Peyer's patch (tissue), 4 donors: ENCODE measurements at regions not wholly inside any gene's neighbourhood (a gene's known extent, or its start where the extent isn't known, plus 50 kb on each side); places are given as distances from the start of the nearest gene placed in this dataset.

Experiments
- DNase-seq, 3 donors: peaks; one replicate each; pipeline ENCODE4 v3.0.0-alpha.2; 2017 to 2019
- H3K27ac ChIP-seq, 4 donors: fragments of 200-600 bp; sonication (generic); one replicate each; pipeline ENCODE4 v1.5.1; 2016 to 2019
- H3K27me3 ChIP-seq, 2 donors: fragments of 200-600 bp; sonication (generic); one replicate each; pipeline ENCODE4 v1.5.1; 2019
- H3K36me3 ChIP-seq, 3 donors: fragments of 200-600 bp; sonication (generic); one replicate each; pipeline ENCODE4 v1.5.1; 2016 to 2019
- H3K4me1 ChIP-seq, 4 donors: fragments of 200-600 bp; sonication (generic); one replicate each; pipeline ENCODE4 v1.5.1; 2016 to 2019
- H3K4me3 ChIP-seq, 4 donors: fragments of 200-600 bp; sonication (generic); 1 replicate in 3 of 4; 2 replicates in 1 of 4; pipeline ENCODE4 v1.5.1; 2016 to 2019; ENCODE audit warnings: mild to moderate bottlenecking in 1 of 4
- H3K9me3 ChIP-seq, 4 donors: fragments of 200-600 bp; sonication (generic); one replicate each; pipeline ENCODE4 v1.5.1; 2016 to 2019; ENCODE audit warnings: mild to moderate bottlenecking in 1 of 4
- CTCF ChIP-seq, 6 experiments: fragments of 450-650 bp in 4 of 6; fragments of 200-600 bp in 2 of 6; sonication (generic) in 1 of 6; IDR thresholded peaks; one replicate each; pipeline ENCODE4 v1.5.1; 2017 to 2019; ENCODE audit warnings: antibody characterized with exemption in 6 of 6, mild to moderate bottlenecking in 3 of 6, moderate library complexity in 1 of 6
- POLR2A ChIP-seq, 2 donors: fragments of 450-650 bp; IDR thresholded peaks; one replicate each; pipeline ENCODE4 v1.5.1; 2017; ENCODE audit warnings: antibody characterized with exemption in 2 of 2, mild to moderate bottlenecking in 2 of 2, moderate library complexity in 2 of 2

- TF ChIP-seq POLR2A (IDR thresholded peaks at IDR 0.05) = no peak
- TF ChIP-seq CTCF (IDR thresholded peaks at IDR 0.05) = no peak
- H3K27me3 ChIP-seq = no peaks in the 10 kb centered on the region
- no peak overlapping the region for H3K4me3 ChIP-seq
- H3K9me3 ChIP-seq = no peaks in the 10 kb centered on the region
- H3K27ac ChIP-seq = no peak overlapping the region
- no peaks in the 10 kb centered on the region for H3K4me1 ChIP-seq
- H3K36me3 ChIP-seq = no peaks in the 10 kb centered on the region
- no peak for DNase-seq
Observed at GRCh38 chr4:26067035-26067434, 153.0 kb downstream of the SMIM20 start.

DNA sequence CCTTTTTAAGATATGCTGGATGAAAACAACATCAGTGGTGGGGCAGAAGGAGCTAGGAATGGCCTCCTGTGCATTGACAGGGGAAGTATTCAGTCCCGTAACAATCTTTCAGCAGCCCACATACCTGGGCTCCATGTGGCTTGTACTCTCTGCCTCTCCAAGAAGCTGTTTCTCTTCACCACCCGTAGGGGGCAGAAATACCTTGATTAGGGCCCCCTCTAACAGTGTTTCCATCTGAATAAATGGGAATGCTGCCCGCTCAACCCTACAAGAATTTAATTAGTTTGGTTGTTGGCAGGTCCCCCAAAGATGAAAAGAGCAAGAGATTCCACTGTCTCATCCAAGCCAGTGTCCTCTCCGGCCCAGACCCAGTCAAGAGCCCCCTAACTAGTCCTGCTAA is 155.2 kb downstream of the SMIM20 start:
- Histone ChIP-seq H3K27ac (no peak overlapping the region), H3K36me3 (no peaks in the 10 kb centered on the region), H3K4me1 (no peaks in the 10 kb centered on the region), H3K4me3 (no peak overlapping the region), H3K9me3 (no peaks in the 10 kb centered on the region), H3K27me3 (no peaks in the 10 kb centered on the region)
- DNase-seq = no peak
- no peak for TF ChIP-seq POLR2A (IDR thresholded peaks at IDR 0.05)
- TF ChIP-seq CTCF (IDR thresholded peaks at IDR 0.05) = peak in 2 of 6 experiments; percentile 14 to 23

GRCh38 chr4:26071688-26072087 is 157.7 kb downstream of the SMIM20 start:
- no peak overlapping the region for H3K27ac ChIP-seq
- no peaks in the 10 kb centered on the region for H3K9me3 ChIP-seq
- no peak for DNase-seq
- no peaks in the 10 kb centered on the region for H3K36me3 ChIP-seq
- no peak for TF ChIP-seq CTCF (IDR thresholded peaks at IDR 0.05)
- TF ChIP-seq POLR2A (IDR thresholded peaks at IDR 0.05) = no peak
- peaks cover 0 to 10% (median 0%) of the 10 kb centered on the region in 4 donors for H3K4me1 ChIP-seq
- H3K4me3 ChIP-seq = no peak overlapping the region
- no peaks in the 10 kb centered on the region for H3K27me3 ChIP-seq

GRCh38 chr4:26073886-26074560 is 160.0 kb downstream of the SMIM20 start:
- TF ChIP-seq CTCF (IDR thresholded peaks at IDR 0.05) (no peak), POLR2A (IDR thresholded peaks at IDR 0.05) (no peak)
- no peak for DNase-seq
- Histone ChIP-seq H3K9me3 (no peaks in the 10 kb centered on the region), H3K36me3 (no peaks in the 10 kb centered on the region), H3K4me1 (peaks cover 0 to 10% (median 0%) of the 10 kb centered on the region in 4 donors), H3K27ac (peak overlapping the region in 3 of 4 donors; percentile 9 to 49 (median 35)), H3K27me3 (no peaks in the 10 kb centered on the region), H3K4me3 (no peak overlapping the region)

GRCh38 chr4:26074712-26075430 is 160.9 kb downstream of the SMIM20 start:
- Histone ChIP-seq H3K4me1 (peaks cover 0 to 10% (median 0%) of the 10 kb centered on the region in 4 donors), H3K27ac (peak overlapping the region; percentile 1 to 49 (median 32)), H3K4me3 (no peak overlapping the region), H3K27me3 (no peaks in the 10 kb centered on the region), H3K36me3 (no peaks in the 10 kb centered on the region), H3K9me3 (no peaks in the 10 kb centered on the region)
- peak in 1 of 3 donors; percentile 38 for DNase-seq
- TF ChIP-seq POLR2A (IDR thresholded peaks at IDR 0.05) (no peak), CTCF (IDR thresholded peaks at IDR 0.05) (no peak)
